K562 (cell line): ENCODE measurements at regions not wholly inside any gene's neighbourhood (a gene's known extent, or its start where the extent isn't known, plus 50 kb on each side); places are given as distances from the start of the nearest gene placed in this dataset.

ENCODE experiments used
- ETV5 ChIP-seq: sonication (generic); formaldehyde crosslinking; IDR thresholded peaks from 2 replicates; pipeline ENCODE4 v1.4.0; 2020; ENCODE audit warnings: low read depth, mild to moderate bottlenecking, missing genetic modification reagents
- GMEB1 ChIP-seq: fragments of 250-450 bp; sonication (Bioruptor Pico); IDR thresholded peaks from 2 replicates; pipeline ENCODE4 v1.4.0; 2020; ENCODE audit warnings: mild to moderate bottlenecking
- SAP30 ChIP-seq: fragments of 200-600 bp; sonication (generic); IDR thresholded peaks from 2 replicates; pipeline ENCODE4 v1.6.1; 2012; ENCODE audit warnings: borderline replicate concordance, low read depth, mild to moderate bottlenecking, moderate library complexity, low read length, control low read depth, inconsistent platforms; ENCODE audit not compliant: insufficient read depth, poor library complexity, severe bottlenecking
- SMC3 ChIP-seq: conservative IDR thresholded peaks from 2 replicates; pipeline ENCODE4 v1.6.1; 2011; ENCODE audit warnings: low read depth, low read length, improper control_type of control experiment; ENCODE audit not compliant: insufficient read depth
- TF ChIP-seq, protein P1 (sequence below): fragments of 200-600 bp; sonication (generic); IDR thresholded peaks from one replicate; pipeline ENCODE4 v1.6.1; 2012; ENCODE audit warnings: mild to moderate bottlenecking, low read depth, low read length, inconsistent platforms
- TF ChIP-seq, protein P2 (sequence below): fragments of 250-450 bp; sonication (Bioruptor Pico); IDR thresholded peaks from 2 replicates; pipeline ENCODE4 v1.9.0; 2021; ENCODE audit warnings: mild to moderate bottlenecking, inconsistent platforms
- TF ChIP-seq, protein P3 (sequence below): fragments of 450-650 bp; IDR thresholded peaks from 2 replicates; pipeline ENCODE4 v1.6.1; 2016; ENCODE audit warnings: missing biosample characterization, missing genetic modification characterization

DNA sequence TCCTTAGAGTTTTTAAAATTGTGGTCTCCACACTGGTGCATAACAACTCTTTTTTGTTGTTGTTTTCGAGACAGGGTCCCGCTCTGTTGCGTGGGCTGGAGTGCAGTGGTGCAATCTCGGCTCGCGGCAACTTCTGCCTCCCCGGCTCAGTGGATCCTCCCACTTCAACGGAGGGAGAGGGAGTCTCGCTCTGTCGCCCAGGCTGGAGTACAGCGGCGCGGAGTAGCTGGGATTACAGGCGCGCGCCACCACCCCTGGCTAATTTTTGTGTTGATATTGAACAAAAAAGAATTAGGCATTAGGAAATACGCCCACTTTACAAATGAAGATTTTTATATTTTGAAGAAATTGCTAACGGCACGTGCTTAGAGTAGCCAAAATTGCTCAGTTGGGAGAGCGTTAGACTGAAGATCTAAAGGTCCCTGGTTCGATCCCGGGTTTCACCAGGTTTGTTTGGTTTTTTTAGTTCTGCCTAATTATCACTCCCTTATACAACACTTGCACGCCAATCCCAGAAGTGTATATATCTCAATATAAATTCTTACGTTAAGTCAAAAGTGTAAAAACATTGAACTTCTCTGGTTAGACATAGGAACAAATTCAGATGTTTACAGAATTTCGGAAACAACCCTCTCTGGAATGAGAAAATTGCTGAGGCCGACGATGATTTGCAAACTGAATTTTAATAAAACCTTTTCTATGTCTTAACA, 159.6 kb downstream of the TRIM27 start (continued):
- TF ChIP-seq, protein P1, sequence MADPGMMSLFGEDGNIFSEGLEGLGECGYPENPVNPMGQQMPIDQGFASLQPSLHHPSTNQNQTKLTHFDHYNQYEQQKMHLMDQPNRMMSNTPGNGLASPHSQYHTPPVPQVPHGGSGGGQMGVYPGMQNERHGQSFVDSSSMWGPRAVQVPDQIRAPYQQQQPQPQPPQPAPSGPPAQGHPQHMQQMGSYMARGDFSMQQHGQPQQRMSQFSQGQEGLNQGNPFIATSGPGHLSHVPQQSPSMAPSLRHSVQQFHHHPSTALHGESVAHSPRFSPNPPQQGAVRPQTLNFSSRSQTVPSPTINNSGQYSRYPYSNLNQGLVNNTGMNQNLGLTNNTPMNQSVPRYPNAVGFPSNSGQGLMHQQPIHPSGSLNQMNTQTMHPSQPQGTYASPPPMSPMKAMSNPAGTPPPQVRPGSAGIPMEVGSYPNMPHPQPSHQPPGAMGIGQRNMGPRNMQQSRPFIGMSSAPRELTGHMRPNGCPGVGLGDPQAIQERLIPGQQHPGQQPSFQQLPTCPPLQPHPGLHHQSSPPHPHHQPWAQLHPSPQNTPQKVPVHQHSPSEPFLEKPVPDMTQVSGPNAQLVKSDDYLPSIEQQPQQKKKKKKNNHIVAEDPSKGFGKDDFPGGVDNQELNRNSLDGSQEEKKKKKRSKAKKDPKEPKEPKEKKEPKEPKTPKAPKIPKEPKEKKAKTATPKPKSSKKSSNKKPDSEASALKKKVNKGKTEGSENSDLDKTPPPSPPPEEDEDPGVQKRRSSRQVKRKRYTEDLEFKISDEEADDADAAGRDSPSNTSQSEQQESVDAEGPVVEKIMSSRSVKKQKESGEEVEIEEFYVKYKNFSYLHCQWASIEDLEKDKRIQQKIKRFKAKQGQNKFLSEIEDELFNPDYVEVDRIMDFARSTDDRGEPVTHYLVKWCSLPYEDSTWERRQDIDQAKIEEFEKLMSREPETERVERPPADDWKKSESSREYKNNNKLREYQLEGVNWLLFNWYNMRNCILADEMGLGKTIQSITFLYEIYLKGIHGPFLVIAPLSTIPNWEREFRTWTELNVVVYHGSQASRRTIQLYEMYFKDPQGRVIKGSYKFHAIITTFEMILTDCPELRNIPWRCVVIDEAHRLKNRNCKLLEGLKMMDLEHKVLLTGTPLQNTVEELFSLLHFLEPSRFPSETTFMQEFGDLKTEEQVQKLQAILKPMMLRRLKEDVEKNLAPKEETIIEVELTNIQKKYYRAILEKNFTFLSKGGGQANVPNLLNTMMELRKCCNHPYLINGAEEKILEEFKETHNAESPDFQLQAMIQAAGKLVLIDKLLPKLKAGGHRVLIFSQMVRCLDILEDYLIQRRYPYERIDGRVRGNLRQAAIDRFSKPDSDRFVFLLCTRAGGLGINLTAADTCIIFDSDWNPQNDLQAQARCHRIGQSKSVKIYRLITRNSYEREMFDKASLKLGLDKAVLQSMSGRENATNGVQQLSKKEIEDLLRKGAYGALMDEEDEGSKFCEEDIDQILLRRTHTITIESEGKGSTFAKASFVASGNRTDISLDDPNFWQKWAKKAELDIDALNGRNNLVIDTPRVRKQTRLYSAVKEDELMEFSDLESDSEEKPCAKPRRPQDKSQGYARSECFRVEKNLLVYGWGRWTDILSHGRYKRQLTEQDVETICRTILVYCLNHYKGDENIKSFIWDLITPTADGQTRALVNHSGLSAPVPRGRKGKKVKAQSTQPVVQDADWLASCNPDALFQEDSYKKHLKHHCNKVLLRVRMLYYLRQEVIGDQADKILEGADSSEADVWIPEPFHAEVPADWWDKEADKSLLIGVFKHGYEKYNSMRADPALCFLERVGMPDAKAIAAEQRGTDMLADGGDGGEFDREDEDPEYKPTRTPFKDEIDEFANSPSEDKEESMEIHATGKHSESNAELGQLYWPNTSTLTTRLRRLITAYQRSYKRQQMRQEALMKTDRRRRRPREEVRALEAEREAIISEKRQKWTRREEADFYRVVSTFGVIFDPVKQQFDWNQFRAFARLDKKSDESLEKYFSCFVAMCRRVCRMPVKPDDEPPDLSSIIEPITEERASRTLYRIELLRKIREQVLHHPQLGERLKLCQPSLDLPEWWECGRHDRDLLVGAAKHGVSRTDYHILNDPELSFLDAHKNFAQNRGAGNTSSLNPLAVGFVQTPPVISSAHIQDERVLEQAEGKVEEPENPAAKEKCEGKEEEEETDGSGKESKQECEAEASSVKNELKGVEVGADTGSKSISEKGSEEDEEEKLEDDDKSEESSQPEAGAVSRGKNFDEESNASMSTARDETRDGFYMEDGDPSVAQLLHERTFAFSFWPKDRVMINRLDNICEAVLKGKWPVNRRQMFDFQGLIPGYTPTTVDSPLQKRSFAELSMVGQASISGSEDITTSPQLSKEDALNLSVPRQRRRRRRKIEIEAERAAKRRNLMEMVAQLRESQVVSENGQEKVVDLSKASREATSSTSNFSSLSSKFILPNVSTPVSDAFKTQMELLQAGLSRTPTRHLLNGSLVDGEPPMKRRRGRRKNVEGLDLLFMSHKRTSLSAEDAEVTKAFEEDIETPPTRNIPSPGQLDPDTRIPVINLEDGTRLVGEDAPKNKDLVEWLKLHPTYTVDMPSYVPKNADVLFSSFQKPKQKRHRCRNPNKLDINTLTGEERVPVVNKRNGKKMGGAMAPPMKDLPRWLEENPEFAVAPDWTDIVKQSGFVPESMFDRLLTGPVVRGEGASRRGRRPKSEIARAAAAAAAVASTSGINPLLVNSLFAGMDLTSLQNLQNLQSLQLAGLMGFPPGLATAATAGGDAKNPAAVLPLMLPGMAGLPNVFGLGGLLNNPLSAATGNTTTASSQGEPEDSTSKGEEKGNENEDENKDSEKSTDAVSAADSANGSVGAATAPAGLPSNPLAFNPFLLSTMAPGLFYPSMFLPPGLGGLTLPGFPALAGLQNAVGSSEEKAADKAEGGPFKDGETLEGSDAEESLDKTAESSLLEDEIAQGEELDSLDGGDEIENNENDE = no peak
- TF ChIP-seq, protein P2, sequence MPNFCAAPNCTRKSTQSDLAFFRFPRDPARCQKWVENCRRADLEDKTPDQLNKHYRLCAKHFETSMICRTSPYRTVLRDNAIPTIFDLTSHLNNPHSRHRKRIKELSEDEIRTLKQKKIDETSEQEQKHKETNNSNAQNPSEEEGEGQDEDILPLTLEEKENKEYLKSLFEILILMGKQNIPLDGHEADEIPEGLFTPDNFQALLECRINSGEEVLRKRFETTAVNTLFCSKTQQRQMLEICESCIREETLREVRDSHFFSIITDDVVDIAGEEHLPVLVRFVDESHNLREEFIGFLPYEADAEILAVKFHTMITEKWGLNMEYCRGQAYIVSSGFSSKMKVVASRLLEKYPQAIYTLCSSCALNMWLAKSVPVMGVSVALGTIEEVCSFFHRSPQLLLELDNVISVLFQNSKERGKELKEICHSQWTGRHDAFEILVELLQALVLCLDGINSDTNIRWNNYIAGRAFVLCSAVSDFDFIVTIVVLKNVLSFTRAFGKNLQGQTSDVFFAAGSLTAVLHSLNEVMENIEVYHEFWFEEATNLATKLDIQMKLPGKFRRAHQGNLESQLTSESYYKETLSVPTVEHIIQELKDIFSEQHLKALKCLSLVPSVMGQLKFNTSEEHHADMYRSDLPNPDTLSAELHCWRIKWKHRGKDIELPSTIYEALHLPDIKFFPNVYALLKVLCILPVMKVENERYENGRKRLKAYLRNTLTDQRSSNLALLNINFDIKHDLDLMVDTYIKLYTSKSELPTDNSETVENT (CRISPR knock-in tag) = no peak
- TF ChIP-seq GMEB1 (no peak; the same call in 1 of the 2 replicates), ETV5 (CRISPR knock-in tag) (peak; percentile 89), SAP30 (no peak), SMC3 (0 out of 2 replicates have a peak, but pooled peaks have one; percentile 19)
- TF ChIP-seq, protein P3, sequence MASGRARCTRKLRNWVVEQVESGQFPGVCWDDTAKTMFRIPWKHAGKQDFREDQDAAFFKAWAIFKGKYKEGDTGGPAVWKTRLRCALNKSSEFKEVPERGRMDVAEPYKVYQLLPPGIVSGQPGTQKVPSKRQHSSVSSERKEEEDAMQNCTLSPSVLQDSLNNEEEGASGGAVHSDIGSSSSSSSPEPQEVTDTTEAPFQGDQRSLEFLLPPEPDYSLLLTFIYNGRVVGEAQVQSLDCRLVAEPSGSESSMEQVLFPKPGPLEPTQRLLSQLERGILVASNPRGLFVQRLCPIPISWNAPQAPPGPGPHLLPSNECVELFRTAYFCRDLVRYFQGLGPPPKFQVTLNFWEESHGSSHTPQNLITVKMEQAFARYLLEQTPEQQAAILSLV (tag) = no peak; the same call in 1 of the 2 replicates
